Fibroblast of pulmonary artery (primary cell): ENCODE measurements at regions not wholly inside any gene's neighbourhood (a gene's known extent, or its start where the extent isn't known, plus 50 kb on each side); places are given as distances from the start of the nearest gene placed in this dataset.
"Not testable (repeated sequence)": the region's sequence is repeated elsewhere in the genome, so short reads cannot be mapped to it uniquely, and the experiment has no call there.

Experiments used
- DNase-seq: peaks from one replicate; pipeline ENCODE4 v3.0.0-alpha.2; 2010; ENCODE audit warnings: low read depth
- H3K4me3 ChIP-seq: replicated peaks from 2 replicates; pipeline ENCODE4 v1.5.1; 2011; ENCODE audit warnings: low read depth, mild to moderate bottlenecking, control low read depth, low read length, moderate library complexity
- TF ChIP-seq, protein P1 (sequence below): IDR thresholded peaks from 2 replicates; pipeline ENCODE4 v1.5.1; 2011; ENCODE audit warnings: mild to moderate bottlenecking, control low read depth, low read length, inconsistent platforms; ENCODE audit errors: missing control alignments

- no peak overlapping the region for H3K4me3 ChIP-seq
- TF ChIP-seq, protein P1, sequence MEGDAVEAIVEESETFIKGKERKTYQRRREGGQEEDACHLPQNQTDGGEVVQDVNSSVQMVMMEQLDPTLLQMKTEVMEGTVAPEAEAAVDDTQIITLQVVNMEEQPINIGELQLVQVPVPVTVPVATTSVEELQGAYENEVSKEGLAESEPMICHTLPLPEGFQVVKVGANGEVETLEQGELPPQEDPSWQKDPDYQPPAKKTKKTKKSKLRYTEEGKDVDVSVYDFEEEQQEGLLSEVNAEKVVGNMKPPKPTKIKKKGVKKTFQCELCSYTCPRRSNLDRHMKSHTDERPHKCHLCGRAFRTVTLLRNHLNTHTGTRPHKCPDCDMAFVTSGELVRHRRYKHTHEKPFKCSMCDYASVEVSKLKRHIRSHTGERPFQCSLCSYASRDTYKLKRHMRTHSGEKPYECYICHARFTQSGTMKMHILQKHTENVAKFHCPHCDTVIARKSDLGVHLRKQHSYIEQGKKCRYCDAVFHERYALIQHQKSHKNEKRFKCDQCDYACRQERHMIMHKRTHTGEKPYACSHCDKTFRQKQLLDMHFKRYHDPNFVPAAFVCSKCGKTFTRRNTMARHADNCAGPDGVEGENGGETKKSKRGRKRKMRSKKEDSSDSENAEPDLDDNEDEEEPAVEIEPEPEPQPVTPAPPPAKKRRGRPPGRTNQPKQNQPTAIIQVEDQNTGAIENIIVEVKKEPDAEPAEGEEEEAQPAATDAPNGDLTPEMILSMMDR, result no peak
- DNase-seq, result peak; percentile 94
These were observed 208.6 kb upstream of the MCHR2 start for GRCh38 chr6:100202417-100203194.

DNA sequence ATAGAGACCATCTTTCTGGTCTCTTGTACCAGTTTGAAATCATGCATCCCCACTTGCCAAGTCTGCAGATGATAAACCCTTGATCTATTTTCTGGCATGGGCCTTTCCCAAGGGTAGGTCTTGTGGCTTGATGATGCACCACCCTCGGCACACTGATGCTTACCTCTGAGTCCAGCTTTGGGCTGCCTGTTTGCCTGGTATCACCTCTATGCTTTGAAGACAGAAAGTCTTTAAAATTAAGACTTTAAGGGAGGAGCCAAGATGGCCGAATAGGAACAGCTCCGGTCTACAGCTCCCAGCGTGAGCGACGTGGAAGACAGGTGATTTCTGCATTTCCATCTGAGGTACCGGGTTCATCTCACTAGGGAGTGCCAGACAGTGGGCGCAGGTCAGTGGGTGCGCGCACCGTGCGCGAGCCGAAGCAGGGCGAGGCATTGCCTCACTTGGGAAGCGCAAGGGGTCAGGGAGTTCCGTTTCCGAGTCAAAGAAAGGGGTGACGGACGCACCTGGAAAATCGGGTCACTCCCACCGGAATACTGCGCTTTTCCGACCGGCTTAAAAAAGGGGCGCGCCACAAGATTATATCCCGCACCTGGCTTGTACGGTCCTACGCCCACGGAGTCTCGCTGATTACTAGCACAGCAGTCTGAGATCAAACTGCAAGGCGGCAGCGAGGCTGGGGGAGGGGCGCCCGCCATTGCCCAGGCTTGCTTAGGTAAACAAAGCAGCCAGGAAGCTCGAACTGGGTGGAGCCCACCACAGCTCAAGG lies 202.4 kb upstream of the MCHR2 start:
- H3K4me3 ChIP-seq, DNase-seq: not testable (repeated sequence)

DNA sequence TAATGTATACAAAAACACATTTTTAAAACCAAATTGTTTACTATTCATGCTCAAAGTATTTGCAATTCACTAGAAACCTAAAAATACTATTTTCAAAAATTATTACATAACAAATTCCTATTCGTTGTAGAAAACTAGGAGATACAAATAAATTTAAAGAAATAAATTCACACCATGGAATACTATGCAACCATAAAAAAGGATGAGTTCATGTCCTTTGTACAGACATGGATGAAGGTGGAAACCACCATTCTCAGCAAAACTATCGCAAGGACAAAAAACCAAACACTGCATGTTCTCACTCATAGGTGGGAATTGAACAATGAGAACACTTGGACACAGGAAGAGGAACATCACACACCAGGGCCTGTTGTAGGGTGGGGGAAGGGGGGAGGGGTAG lies 201.2 kb upstream of the MCHR2 start:
- H3K4me3 ChIP-seq, DNase-seq: not testable (repeated sequence)

- no peak overlapping the region for H3K4me3 ChIP-seq
- DNase-seq, result no peak
- TF ChIP-seq, protein P1, result no peak
These were observed 200.5 kb upstream of the MCHR2 start for GRCh38 chr6:100194535-100194934.

DNA sequence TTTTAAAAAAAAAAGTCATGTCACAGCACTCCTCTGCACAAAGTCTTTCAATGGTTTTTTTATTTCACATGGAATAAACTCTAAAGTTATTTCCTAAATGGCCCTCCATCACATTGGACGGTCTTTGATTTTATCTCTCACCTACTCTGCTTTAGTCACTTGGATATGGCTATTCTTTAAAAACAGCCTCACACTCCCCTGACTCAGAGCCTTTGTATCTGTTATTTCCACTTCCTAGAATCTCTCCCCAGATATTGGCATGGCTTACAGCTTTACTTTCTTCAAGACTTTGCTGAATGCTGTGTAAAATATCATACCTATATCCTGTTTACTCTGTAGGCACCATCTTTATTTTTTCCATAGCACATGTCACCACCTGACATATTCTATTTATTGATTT lies 194.7 kb upstream of the MCHR2 start:
- H3K4me3 ChIP-seq, result no peak overlapping the region
- no peak for DNase-seq
- TF ChIP-seq, protein P1, result no peak

DNA sequence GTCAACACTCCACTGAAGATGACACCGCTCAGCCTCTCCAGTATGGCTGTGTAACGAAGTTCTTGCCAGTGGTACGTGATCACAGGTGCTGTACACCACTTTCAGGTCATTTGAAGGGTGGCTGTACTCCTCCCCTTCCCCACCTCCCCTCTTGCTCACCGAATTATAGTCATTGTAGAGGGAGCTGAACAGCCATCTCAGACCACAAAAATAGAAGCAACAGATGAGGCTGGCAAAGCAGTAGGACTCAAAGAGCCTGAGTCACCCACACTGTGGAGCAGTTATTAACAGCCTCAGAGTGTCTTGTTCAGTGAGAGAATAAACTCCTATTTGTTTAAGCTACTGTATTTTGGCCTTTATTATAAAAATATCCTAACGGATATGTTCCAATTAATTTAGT lies 192.5 kb upstream of the MCHR2 start:
- TF ChIP-seq, protein P1, result no peak
- no peak for DNase-seq
- no peak overlapping the region for H3K4me3 ChIP-seq

DNA sequence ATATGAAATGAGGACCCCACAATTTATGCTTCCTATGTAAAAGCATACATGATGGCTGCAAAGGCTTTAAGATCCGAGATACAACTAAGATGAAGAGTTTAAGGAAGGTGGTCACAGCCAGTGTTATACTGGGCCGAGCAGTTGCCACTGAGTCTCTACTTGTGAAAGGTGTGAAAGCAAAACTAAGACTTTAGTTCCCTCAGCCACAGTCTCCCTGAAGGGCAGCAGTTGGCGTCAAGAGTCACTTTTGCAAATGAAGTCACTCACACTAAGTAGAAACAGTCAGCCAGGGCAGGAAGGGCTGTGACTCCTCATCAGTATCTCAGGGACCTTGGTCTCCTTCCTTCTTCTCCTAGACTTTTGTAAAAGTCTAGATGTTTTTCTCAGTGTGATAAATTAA lies 191.6 kb upstream of the MCHR2 start:
- DNase-seq, result no peak
- H3K4me3 ChIP-seq, result no peak overlapping the region
- TF ChIP-seq, protein P1, result no peak

GRCh38 chr6:100184473-100184872 lies 190.4 kb upstream of the MCHR2 start:
- DNase-seq, result no peak
- TF ChIP-seq, protein P1, result no peak
- H3K4me3 ChIP-seq, result no peak overlapping the region
